ENCODE measurements at regions not wholly inside any gene's neighbourhood (a gene's known extent, or its start where the extent isn't known, plus 50 kb on each side); places are given as distances from the start of the nearest gene placed in this dataset.
"Not testable (repeated sequence)": the region's sequence is repeated elsewhere in the genome, so short reads cannot be mapped to it uniquely, and the experiment has no call there.

GRCh38 chr2:121047383-121047782, 237.6 kb downstream of the TFCP2L1 start:
- no peak for DNase-seq (ENCODE audit: low read depth in 2 of 2)

GRCh38 chr2:121049131-121049530, 235.9 kb downstream of the TFCP2L1 start:
- DNase-seq (ENCODE audit: low read depth in 2 of 2): no peak

GRCh38 chr2:121049950-121050585, 234.9 kb downstream of the TFCP2L1 start:
- DNase-seq (ENCODE audit: low read depth in 2 of 2): no peak

DNA sequence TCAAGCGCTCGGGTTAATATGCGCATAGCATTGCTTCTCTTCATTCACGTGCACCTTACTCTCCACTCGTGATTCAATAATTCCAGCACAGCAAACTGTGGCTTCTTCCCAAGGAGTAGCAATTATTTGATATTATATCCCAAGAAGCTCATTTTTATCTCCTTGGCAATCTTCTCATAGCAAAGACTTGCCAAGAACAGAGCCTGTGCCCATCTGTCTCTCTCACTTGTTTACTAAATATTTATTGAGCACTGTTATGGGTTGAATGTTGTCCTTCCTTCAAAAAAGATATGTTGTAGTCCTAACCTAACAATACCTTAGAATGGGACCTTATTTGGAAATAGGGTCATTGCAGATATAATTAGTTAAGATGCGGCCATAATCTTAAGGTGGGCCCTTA, 233.7 kb downstream of the TFCP2L1 start:
- no peak for DNase-seq (ENCODE audit: low read depth in 2 of 2)

DNA sequence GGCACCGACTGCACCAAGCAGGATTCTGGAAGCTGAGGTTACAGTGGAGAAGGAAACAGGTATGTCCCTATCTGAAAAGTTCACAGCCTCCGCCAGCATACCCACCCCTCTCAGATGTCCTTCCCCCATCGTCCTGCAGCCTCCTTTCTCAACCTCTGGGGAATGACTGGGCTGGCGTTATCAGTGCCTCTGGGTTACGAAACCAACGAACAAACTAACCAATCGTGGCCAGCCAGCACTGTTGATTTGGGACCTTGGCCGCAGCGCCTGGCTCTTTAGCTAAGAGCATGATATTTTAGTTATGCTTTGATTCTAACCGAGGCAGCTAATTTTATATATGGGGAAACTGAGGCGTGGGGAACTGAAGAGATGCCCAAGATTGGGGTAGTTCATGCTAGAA, 233.0 kb downstream of the TFCP2L1 start:
- no peak for DNase-seq (ENCODE audit: low read depth in 2 of 2)

DNA sequence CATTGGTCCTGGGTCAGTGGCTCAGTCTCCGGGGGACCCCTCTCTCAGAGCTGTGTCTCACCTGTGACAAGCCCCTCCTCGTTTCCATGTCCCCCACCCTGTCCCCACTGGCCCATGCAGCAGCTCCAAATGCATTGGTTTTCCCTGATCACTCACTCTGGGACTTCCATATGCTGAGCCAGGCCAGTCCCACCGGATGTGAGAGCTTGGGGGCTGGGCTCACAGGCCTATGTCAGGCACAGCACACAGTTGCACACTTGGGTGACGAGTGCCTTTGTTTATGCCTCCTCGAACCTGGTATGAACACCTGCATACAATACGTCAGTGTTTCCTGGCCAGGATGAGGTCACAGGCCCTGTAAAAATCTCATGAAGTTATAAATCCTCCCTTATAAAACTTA, 232.5 kb downstream of the TFCP2L1 start:
- DNase-seq (ENCODE audit: low read depth in 2 of 2): no peak

DNA sequence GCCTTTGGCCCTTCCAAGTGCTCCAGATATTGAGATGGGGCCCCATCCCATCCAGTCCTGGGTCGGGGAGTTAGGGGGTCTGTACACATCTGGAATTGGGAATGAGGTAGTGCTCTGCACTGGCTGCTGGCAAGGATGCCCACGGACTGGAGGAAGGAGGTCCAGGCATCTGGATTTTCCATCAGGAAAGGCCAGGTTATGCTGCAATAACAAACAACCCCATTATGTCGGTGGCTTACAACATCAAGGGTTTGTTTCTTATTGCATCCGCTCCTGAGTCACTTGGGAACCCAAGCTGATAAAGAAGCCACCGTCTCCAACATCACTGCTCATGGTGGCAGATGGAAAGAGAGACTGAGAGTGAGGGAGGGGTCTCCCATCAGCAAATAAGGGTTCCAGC, 229.9 kb downstream of the TFCP2L1 start:
- no peak for DNase-seq (ENCODE audit: low read depth in 2 of 2)

- no peak for DNase-seq (ENCODE audit: low read depth in 2 of 2)
Observed at GRCh38 chr2:121055501-121055900, 229.5 kb downstream of the TFCP2L1 start.

DNA sequence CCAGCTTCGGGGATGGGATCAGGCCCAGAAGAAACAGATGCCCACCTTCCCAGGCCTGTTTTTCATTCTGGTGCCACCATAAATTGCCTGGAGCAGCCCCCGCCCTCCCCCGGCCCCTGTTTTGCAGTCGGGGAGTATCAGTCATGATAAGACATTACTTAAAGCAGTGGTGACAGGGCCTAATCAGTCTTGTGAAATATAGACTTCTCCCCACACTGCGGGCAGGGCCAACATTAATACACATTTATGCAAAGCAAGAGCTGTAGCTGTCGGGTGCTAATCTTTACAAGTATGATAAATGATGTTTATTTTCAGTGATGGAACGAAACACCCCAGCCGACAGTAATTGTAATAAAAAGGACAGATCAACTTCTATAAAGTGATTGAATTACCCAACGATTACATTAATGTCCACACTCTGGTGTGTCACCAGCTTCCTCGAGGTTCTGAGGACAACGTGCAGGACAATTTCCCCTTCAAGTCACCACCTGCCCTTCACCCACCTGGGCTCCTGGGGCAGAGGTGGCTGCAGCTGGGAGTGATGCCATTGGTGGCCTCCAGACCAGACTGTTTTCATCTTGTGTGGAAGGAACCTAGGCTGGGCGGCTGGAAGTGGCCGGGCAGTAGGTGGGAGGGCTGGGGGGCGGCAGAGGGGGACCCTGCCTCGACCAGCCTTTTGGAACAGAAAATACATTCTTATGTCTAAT, 226.0 kb downstream of the TFCP2L1 start:
- DNase-seq (ENCODE audit: low read depth in 2 of 2): no peak

- no peak for DNase-seq (ENCODE audit: low read depth in 2 of 2)
Observed at GRCh38 chr2:121059651-121060649, 225.1 kb downstream of the TFCP2L1 start.

- DNase-seq (ENCODE audit: low read depth in 2 of 2): no peak
Observed at GRCh38 chr2:121061633-121062032, 223.4 kb downstream of the TFCP2L1 start.

GRCh38 chr2:121063471-121063870, 221.5 kb downstream of the TFCP2L1 start:
- no peak for DNase-seq (ENCODE audit: low read depth in 2 of 2)

DNA sequence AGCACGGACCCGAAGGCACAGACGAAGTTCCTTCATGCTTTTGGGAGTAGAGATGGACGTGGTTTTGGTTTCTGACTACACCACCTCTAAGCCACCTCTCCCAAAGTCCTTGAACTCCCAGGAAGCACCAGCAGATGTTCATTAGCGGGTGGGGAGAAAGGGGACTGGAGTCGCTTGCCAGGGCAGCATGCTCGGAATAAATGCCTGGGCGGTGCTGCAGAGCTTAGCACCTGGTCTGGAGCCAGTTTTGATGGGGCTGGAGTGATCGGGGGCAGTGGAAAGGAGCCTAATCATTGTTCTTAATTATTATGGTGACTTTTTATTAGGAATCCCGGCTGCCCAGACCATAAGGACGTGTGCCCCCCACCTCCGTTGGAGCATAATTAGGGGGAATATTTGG, 220.8 kb downstream of the TFCP2L1 start:
- DNase-seq (ENCODE audit: low read depth in 2 of 2): no peak

GRCh38 chr2:121065239-121065638, 219.8 kb downstream of the TFCP2L1 start:
- no peak for DNase-seq (ENCODE audit: low read depth in 2 of 2)

DNA sequence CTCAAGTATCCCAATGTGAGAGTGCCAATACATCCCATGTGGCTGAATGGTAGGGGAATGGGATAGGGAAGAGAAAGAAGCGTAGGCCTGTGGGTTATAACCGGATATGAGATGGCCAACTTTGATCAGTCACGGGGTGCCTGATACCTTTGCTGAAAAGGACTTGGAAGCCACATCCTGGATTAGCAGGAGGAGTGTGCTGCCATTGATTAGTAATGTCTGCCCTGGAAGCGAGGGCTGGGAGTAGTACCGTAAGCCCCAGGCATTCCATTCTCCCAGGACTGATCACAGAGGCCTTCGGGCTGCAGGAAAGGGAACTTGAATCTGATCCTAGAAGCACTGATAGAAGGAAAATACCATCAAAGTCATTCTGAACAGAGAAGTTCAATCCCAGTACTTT, 218.5 kb downstream of the TFCP2L1 start:
- no peak for DNase-seq (ENCODE audit: low read depth in 2 of 2)

- no peak for DNase-seq (ENCODE audit: low read depth in 2 of 2)
Observed at GRCh38 chr2:121068851-121069250, 216.2 kb downstream of the TFCP2L1 start.

- DNase-seq (ENCODE audit: low read depth in 2 of 2): no peak
Observed at GRCh38 chr2:121069434-121069969, 215.5 kb downstream of the TFCP2L1 start.

DNA sequence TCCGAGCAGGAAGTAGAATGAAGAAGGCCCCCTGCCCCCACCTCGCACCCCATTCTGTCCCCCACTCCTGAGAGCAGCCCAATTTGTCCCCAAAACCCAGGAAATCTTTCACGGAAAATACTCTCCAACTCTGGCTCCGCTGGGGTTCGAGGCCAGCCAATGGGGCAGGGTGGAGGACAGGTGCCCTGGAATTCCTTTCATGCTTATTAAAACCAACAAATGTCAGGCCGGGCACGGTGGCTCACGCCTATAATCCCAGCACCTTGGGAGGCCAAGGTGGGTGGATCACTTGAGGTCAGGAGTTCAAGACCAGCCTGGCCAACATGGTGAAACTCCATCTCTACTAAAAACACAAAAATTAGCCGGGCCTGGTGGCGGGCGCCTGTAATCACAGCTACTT, 214.9 kb downstream of the TFCP2L1 start:
- DNase-seq (ENCODE audit: low read depth in 2 of 2): not testable (repeated sequence)

DNA sequence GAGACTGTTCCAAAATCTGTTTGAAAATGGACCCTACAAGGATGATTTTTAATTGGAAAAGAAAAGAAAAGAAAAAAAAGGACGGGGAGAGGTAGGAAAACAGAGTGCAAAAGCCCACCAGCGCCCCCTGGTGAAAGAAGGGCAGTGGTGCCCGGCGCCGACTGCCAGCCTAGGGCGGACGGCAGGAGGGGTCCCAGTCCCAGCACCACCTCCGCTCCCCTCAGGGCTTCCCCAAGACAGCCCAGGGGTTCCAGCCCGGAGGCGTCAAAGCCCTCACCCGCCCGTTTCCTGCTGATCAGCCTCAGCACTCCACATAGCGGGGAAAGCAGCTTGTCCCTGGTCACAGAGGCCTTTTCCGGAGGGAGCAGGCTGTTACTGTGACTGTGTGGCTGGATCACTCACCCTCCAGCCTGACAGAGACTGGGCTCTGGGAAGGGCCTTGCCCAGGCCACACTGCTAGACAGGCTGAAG, 213.9 kb downstream of the TFCP2L1 start:
- no peak for DNase-seq (ENCODE audit: low read depth in 2 of 2)

GRCh38 chr2:121072784-121073183, 212.2 kb downstream of the TFCP2L1 start:
- no peak for DNase-seq (ENCODE audit: low read depth in 2 of 2)

- DNase-seq (ENCODE audit: low read depth in 2 of 2): no peak
Observed at GRCh38 chr2:121073320-121074210, 211.4 kb downstream of the TFCP2L1 start.
